NCI-H460 (cell line): ENCODE measurements at regions not wholly inside any gene's neighbourhood (a gene's known extent, or its start where the extent isn't known, plus 50 kb on each side); places are given as distances from the start of the nearest gene placed in this dataset.
A peak's percentile ranks its signal among the peaks of the same experiment; 100 is the strongest.
"Not testable (repeated sequence)": the region's sequence is repeated elsewhere in the genome, so short reads cannot be mapped to it uniquely, and the experiment has no call there.

Experiments
- DNase-seq: peaks from one replicate; pipeline ENCODE4 v3.0.0-alpha.2; 2016; ENCODE audit warnings: low read depth; ENCODE audit errors: extremely low read depth

- no peak for DNase-seq
Observed at GRCh38 chr6:139747154-139747553, 372.7 kb upstream of the CITED2 start.

GRCh38 chr6:139744891-139745290 is 370.4 kb upstream of the CITED2 start:
- DNase-seq, result no peak

DNA sequence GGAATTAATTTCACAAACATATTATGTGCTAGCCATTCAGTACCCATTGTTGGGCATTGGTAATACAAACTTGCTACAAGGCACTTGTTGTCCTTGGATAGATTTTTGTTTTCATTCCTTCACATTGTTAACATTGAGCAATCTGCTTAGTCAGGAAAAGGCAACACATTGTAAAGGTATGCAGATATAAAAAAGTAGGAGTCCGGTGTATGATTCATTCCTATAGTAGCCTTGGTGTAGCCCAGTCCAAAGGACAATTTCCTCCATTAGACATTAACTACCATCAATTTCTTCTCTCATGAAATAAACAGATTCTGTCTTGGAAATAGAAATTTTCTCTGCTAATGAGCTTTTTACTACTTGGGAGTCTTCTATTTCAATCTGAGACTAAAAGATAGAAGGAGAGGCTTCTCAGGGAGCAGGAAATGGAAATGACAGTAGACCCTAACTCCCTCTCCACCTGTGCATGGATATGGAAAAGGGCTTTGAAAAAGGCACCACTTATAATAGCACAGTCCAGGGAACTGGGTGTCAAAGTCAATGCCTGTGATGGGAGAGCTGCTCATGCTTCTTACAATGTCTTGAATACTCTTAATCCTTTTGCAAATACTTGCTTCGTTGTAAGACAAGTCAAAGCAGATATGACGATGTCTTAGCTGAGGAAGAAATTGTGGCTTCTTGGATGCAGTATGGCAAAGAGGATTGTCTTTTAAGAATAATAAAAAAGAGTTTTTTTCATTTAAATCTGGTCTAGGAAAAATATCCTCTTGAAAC is 369.4 kb upstream of the CITED2 start:
- peak; percentile 51 for DNase-seq

- DNase-seq, result no peak
Observed at GRCh38 chr6:139742671-139743070, 368.2 kb upstream of the CITED2 start.

- DNase-seq, result no peak
Observed at GRCh38 chr6:139738801-139739455, 364.5 kb upstream of the CITED2 start.

DNA sequence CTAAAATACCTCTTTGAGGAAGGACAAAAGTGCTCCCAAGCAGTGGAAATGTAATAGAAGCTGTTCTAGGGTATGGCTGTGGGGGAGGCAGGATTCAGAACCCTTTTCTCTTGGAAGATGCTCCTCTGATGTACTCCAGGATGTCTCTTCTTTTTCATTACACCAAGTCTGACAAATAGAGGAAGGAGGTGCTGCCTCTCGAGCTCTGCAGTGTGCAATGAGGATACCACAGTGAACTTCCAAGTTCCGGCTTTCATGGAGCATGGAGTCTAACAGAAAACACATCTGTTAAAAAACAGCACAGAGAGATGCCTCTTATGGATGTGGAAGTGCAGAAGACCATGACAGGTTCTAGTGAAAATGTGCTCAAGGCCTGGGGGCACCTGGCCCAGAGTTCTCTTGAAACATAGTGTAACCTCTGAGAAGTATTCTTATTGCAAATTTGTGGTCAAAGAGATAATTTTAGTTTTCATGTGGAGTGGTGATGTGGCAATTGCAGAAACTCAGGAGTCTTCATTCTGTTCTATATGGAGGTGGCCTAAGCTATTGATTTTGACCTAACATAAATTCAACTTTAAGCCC is 362.0 kb upstream of the CITED2 start:
- DNase-seq, result no peak

GRCh38 chr6:139732451-139732850 is 358.0 kb upstream of the CITED2 start:
- DNase-seq, result no peak

- no peak for DNase-seq
Observed at GRCh38 chr6:139730340-139730974, 356.0 kb upstream of the CITED2 start.

GRCh38 chr6:139728876-139729427 is 354.5 kb upstream of the CITED2 start:
- no peak for DNase-seq

DNA sequence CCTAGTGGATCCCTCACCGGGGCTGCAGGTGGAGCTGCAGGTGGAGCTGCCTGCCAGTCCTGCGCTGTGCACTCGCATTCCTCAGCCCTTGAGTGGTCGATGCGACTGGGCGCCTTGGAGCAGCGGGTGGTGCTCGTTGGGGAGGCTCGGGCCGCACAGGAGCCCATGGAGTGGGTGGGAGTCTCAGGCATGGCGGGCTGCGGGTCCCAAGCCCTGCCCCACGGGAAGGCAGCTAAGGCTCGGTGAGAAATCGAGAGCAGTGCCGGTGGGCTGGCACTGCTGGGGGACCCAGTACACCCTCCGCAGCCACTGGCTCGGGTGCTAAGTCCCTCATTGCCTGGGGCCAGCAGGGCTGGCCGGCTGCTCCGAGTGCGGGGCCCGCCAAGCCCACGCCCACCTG is 351.8 kb upstream of the CITED2 start:
- DNase-seq, result not testable (repeated sequence)

GRCh38 chr6:139722530-139722929 is 348.1 kb upstream of the CITED2 start:
- no peak for DNase-seq

DNA sequence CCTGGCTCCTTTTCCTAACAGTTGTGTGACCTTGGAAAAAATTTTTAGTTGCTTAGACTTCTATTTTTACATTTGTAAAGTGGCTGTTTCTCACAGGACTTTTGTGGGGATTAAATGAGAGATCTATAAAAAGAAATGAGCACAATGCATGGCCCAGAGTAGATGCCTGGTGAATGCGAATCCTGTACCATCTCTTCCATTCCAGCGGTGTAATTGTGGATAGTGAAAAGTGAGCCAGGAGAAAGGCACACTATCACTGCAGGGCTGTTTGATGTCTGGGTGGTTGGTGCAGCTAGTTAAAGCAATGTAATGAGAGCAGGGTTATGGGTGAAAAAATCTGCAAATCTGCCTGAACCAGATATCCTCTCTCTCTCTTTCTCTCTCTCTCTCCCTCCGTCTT is 347.5 kb upstream of the CITED2 start:
- no peak for DNase-seq

- DNase-seq, result no peak
Observed at GRCh38 chr6:139713900-139714506, 339.6 kb upstream of the CITED2 start.

GRCh38 chr6:139713424-139713823 is 339.0 kb upstream of the CITED2 start:
- DNase-seq, result no peak

DNA sequence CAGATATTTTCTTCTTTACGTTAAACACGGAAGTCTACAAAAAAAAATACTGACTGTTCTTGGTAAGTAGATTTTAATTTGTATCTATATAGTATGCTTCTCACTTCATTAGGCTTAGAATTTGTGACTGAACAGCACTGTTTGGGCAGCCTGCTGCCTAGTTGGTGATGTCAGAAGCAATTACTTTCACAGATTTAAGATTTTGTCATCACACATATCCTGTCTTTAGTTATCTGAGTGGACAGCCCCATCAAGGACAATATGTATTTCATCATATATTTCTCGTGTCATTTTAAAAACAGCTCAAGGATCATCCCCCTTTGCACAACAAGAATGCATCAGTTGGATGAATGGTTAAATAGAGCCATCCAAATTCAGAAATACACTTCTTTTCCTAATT is 338.4 kb upstream of the CITED2 start:
- no peak for DNase-seq

DNA sequence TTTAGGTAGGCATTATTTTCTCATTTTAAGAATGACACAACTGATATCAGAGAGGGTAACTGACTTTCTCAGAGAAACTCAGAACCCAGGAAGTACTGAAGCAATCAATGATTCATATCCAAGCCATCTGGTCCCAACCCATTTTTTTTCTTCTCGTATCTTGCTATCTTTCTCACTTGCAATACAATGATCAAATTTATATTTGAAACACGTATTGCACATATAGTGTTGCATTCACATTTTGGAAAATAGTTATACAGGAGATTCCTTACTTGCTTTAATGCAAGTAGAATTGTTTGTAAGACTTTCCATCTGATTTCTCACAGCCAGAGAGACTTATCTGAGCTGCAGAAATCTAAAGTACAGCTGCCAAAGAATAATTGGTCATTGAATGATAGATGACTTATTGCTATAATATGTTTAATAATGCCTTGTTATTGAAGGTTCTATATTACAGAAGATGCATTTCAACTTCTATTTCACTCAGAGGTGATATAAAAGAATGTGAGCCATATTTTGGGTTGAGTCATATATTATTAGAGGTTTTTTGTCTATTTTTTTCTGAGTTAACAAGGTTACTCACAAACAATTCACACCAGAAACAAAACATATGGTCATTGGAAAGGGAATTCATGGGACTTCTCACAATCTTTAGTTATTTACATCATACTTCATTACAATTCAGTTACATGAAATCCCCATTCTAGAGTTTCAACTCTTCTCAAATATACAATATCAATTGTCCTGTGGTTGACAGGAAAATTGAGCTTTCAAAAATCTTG is 337.5 kb upstream of the CITED2 start:
- no peak for DNase-seq

DNA sequence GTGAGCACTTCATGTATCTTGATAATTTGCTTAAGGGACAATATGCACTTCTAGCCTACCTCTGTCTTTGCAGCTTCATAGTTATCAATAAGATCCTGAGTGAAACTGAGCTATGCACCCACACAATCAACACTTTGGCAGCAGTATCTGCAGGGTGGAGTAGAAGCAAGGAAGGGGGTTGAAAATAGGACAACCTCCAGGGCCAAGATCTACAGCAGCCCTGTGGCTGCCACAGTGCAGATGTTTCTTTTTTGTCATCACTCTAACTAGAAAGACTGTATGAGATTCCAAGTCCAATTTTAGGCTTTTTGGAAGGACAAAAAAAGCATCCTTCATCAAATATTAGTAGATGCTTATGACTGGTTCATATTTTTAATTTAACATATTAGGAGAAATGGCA is 336.1 kb upstream of the CITED2 start:
- no peak for DNase-seq

DNA sequence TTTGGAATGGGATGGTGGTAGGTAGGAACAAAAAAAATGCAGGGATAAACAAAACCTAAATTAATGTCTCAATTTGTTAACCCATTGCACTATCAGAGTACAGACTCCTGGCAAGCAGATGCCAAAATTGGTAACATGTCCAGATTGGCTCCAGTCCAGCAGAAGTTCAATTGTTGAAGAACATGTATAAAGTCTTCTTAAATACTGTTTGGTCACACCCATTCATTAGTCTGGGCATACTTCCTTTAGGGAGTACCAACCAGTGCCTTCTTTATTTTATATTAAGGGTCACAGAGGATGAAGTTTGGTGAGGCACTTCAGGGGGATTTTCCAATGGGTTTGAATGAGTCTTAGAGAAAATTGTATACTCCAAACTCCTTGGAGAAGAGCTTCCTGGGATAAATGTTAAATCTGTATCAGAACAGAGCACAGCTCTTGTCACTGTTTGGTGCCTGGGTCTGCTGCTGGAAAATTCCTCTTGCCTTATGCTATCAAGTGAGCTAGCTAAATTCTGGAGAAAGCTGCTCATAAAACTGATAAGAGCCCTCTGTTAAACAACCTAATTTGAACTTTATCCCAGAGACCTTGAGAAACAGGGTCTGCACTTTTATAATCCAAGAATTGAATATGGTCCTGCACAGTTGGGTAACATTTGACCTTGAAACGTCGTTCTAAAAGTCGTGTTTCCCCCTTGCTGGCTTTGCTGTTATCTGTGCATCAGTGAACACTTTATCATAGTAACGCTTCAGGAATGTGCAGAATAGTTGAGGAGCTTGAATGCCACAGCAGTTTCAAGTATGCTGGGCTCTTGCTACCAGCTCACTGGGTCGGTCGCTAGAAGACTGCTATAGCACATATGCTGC is 334.1 kb upstream of the CITED2 start:
- DNase-seq, result peak; percentile 11

DNA sequence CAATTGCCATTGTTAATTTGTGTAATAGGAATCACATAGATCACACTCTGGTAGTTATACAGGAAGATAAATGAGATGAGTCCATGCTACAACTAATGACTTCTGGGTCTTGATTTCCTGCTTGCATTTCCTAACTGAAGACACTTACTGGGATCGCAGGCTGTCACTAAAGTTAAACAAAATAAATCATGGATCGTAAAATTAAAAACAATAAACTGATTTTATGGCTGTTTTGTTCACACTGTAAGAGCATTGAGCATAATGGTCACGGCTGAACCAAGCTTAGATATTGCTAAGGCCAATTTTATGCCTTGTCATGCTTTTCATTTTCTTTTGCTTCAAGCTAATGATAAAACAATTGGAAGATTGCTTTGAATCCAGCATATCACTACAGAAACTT is 332.5 kb upstream of the CITED2 start:
- DNase-seq, result no peak
